ENCODE measurements at regions not wholly inside any gene's neighbourhood (a gene's known extent, or its start where the extent isn't known, plus 50 kb on each side); places are given as distances from the start of the nearest gene placed in this dataset.

DNA sequence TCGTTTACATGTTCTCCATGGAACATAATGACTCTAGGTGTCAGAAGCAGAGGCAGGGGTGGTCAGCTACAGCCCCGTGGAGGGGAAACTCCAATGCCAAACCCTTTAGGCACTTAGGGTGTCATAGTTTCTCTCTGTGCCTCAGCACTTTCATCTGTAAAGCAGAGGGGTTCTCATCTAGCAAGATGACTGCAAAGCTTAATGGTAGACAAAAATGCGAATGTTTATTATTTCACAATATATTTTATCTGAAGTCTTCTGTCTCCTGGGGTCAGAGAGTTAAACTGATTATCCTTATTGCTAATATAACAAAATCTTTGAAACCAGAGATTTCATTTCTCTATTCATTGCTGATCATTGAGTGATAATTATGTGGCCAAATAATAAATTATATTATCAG, 522.5 kb downstream of the TSN start:
- Histone ChIP-seq H3K27ac (replicated peaks) (no peak overlapping the region), H3K27me3 (ENCODE audit: insufficient read depth, poor library complexity, severe bottlenecking) (no peaks in the 10 kb centered on the region), H3K4me3 (replicated peaks; ENCODE audit: insufficient read depth, low read length) (no peak overlapping the region)
- no peak for TF ChIP-seq SPI1 (IDR thresholded peaks at IDR 0.05; ENCODE audit: borderline replicate concordance, low read depth)
- TF ChIP-seq, protein P1, sequence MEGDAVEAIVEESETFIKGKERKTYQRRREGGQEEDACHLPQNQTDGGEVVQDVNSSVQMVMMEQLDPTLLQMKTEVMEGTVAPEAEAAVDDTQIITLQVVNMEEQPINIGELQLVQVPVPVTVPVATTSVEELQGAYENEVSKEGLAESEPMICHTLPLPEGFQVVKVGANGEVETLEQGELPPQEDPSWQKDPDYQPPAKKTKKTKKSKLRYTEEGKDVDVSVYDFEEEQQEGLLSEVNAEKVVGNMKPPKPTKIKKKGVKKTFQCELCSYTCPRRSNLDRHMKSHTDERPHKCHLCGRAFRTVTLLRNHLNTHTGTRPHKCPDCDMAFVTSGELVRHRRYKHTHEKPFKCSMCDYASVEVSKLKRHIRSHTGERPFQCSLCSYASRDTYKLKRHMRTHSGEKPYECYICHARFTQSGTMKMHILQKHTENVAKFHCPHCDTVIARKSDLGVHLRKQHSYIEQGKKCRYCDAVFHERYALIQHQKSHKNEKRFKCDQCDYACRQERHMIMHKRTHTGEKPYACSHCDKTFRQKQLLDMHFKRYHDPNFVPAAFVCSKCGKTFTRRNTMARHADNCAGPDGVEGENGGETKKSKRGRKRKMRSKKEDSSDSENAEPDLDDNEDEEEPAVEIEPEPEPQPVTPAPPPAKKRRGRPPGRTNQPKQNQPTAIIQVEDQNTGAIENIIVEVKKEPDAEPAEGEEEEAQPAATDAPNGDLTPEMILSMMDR (IDR thresholded peaks at IDR 0.05; ENCODE audit: insufficient read depth, low read length) = no peak
- no peak for TF ChIP-seq POLR2AphosphoS5 (IDR thresholded peaks at IDR 0.05; ENCODE audit: low read depth)
- TF ChIP-seq, protein P2, sequence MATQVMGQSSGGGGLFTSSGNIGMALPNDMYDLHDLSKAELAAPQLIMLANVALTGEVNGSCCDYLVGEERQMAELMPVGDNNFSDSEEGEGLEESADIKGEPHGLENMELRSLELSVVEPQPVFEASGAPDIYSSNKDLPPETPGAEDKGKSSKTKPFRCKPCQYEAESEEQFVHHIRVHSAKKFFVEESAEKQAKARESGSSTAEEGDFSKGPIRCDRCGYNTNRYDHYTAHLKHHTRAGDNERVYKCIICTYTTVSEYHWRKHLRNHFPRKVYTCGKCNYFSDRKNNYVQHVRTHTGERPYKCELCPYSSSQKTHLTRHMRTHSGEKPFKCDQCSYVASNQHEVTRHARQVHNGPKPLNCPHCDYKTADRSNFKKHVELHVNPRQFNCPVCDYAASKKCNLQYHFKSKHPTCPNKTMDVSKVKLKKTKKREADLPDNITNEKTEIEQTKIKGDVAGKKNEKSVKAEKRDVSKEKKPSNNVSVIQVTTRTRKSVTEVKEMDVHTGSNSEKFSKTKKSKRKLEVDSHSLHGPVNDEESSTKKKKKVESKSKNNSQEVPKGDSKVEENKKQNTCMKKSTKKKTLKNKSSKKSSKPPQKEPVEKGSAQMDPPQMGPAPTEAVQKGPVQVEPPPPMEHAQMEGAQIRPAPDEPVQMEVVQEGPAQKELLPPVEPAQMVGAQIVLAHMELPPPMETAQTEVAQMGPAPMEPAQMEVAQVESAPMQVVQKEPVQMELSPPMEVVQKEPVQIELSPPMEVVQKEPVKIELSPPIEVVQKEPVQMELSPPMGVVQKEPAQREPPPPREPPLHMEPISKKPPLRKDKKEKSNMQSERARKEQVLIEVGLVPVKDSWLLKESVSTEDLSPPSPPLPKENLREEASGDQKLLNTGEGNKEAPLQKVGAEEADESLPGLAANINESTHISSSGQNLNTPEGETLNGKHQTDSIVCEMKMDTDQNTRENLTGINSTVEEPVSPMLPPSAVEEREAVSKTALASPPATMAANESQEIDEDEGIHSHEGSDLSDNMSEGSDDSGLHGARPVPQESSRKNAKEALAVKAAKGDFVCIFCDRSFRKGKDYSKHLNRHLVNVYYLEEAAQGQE (IDR thresholded peaks at IDR 0.05; ENCODE audit: insufficient replicate concordance, low read depth) = no peak
- TF ChIP-seq GABPA (IDR thresholded peaks at IDR 0.05; ENCODE audit: low read depth) = no peak
- no peak for DNase-seq (ENCODE audit: low read depth in 1 of 2, low spot score in 1 of 2)

DNA sequence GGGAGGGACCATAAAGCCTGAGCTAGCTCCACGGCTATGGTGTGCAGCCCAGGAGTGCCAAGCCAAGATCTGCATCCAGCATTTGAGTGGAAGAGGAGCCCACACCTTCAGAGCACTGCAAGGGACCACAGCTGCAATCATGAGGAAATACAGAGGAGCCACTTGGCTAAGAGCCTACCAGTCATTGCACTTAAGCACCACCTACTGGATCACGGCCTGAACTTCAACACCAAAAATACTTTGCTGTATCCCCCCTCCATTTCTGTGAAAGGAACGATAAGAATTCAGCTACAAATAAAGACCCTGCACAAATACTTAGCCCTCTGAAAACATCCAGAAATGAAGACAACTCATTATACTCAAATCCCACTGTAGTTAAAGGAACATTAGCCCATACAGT, 545.3 kb downstream of the TSN start:
- DNase-seq (ENCODE audit: low read depth in 1 of 2, low spot score in 1 of 2) = peak in 1 of 2 experiments; percentile 20
- no peak for TF ChIP-seq GABPA (IDR thresholded peaks at IDR 0.05; ENCODE audit: low read depth)
- TF ChIP-seq POLR2AphosphoS5 (IDR thresholded peaks at IDR 0.05; ENCODE audit: low read depth) = no peak
- TF ChIP-seq, protein P2 (IDR thresholded peaks at IDR 0.05; ENCODE audit: insufficient replicate concordance, low read depth) = no peak
- TF ChIP-seq SPI1 (IDR thresholded peaks at IDR 0.05; ENCODE audit: borderline replicate concordance, low read depth) = no peak
- TF ChIP-seq, protein P1 (IDR thresholded peaks at IDR 0.05; ENCODE audit: insufficient read depth, low read length) = no peak
- H3K27me3 ChIP-seq (ENCODE audit: insufficient read depth, poor library complexity, severe bottlenecking) = no peaks in the 10 kb centered on the region
- no peak overlapping the region for H3K4me3 ChIP-seq (replicated peaks; ENCODE audit: insufficient read depth, low read length)
- no peak overlapping the region for H3K27ac ChIP-seq (replicated peaks)

DNA sequence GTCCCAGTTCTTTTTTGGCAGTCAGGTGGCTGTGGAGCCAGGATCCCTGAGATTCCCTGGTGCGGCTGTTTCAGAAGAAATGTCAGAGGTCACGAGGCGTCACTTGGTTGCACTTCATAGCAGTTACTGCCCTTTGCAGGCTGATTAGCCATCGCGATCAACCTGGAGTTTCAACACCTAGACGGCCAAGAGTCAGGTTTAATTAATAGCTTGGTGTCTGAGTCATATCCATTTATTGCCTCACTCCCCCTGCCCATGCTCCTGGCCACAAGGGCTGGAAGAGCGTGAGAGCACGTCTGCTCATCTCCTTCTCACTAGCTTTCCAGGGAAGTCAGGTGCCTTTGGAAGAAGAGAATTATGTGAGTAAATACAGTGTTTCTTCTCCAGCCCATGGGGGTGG, 552.3 kb downstream of the TSN start:
- Histone ChIP-seq H3K27me3 (ENCODE audit: insufficient read depth, poor library complexity, severe bottlenecking) (no peaks in the 10 kb centered on the region), H3K4me3 (replicated peaks; ENCODE audit: insufficient read depth, low read length) (no peak overlapping the region), H3K27ac (replicated peaks) (no peak overlapping the region)
- TF ChIP-seq, protein P2 (IDR thresholded peaks at IDR 0.05; ENCODE audit: insufficient replicate concordance, low read depth) = no peak
- TF ChIP-seq SPI1 (IDR thresholded peaks at IDR 0.05; ENCODE audit: borderline replicate concordance, low read depth) = no peak
- no peak for TF ChIP-seq POLR2AphosphoS5 (IDR thresholded peaks at IDR 0.05; ENCODE audit: low read depth)
- no peak for TF ChIP-seq GABPA (IDR thresholded peaks at IDR 0.05; ENCODE audit: low read depth)
- TF ChIP-seq, protein P1 (IDR thresholded peaks at IDR 0.05; ENCODE audit: insufficient read depth, low read length) = no peak
- no peak for DNase-seq (ENCODE audit: low read depth in 1 of 2, low spot score in 1 of 2)

Measured in HL-60 (cell line).